ENCODE measurements at regions not wholly inside any gene's neighbourhood (a gene's known extent, or its start where the extent isn't known, plus 50 kb on each side); places are given as distances from the start of the nearest gene placed in this dataset.
A peak's percentile ranks its signal among the peaks of the same experiment; 100 is the strongest.
"Not testable (repeated sequence)": the region's sequence is repeated elsewhere in the genome, so short reads cannot be mapped to it uniquely, and the experiment has no call there.

- DNase-seq: no peak
- no peak for ATAC-seq
These were observed 79.6 kb upstream of the LAPTM4A start for GRCh38 chr2:20130821-20131645.

- no peak for DNase-seq
- ATAC-seq: no peak
These were observed 78.7 kb upstream of the LAPTM4A start for GRCh38 chr2:20130160-20130560.

- DNase-seq: no peak
- ATAC-seq: no peak
These were observed 78.1 kb upstream of the LAPTM4A start for GRCh38 chr2:20129331-20130159.

GRCh38 chr2:20128506-20129330 lies 77.3 kb upstream of the LAPTM4A start:
- DNase-seq (no peak), ATAC-seq (no peak)

- no peak for DNase-seq
- ATAC-seq: no peak
These were observed 75.0 kb upstream of the LAPTM4A start for GRCh38 chr2:20126469-20126868.

- DNase-seq (no peak), ATAC-seq (no peak)
These were observed 74.6 kb upstream of the LAPTM4A start for GRCh38 chr2:20126040-20126439.

GRCh38 chr2:20125616-20126015 lies 74.2 kb upstream of the LAPTM4A start:
- ATAC-seq: no peak

GRCh38 chr2:20125164-20125563 lies 73.7 kb upstream of the LAPTM4A start:
- DNase-seq (no peak), ATAC-seq (no peak)

More at GRCh38 chr2:20125616-20126015, 74.2 kb upstream of the LAPTM4A start:
- no peak for DNase-seq

GRCh38 chr2:20123871-20124594 lies 72.6 kb upstream of the LAPTM4A start:
- no peak for ATAC-seq
- DNase-seq: no peak

- DNase-seq (no peak), ATAC-seq (peak; percentile 10)
These were observed 71.4 kb upstream of the LAPTM4A start for GRCh38 chr2:20122864-20123263.

- no peak for ATAC-seq
- DNase-seq: no peak
These were observed 69.4 kb upstream of the LAPTM4A start for GRCh38 chr2:20120569-20121416.

GRCh38 chr2:20118051-20118450 lies 66.6 kb upstream of the LAPTM4A start:
- ATAC-seq (no peak), DNase-seq (no peak)

- ATAC-seq (no peak), DNase-seq (no peak)
These were observed 64.5 kb upstream of the LAPTM4A start for GRCh38 chr2:20115902-20116301.

- no peak for DNase-seq
- no peak for ATAC-seq
These were observed 63.9 kb upstream of the LAPTM4A start for GRCh38 chr2:20115374-20115773.

- no peak for ATAC-seq
- DNase-seq: no peak
These were observed 62.8 kb upstream of the LAPTM4A start for GRCh38 chr2:20113986-20114938.

GRCh38 chr2:20113004-20113796 lies 61.8 kb upstream of the LAPTM4A start:
- ATAC-seq (no peak), DNase-seq (no peak)

GRCh38 chr2:20112361-20112760 lies 60.9 kb upstream of the LAPTM4A start:
- DNase-seq, ATAC-seq: not testable (repeated sequence)

- DNase-seq (no peak), ATAC-seq (no peak)
These were observed 60.1 kb upstream of the LAPTM4A start for GRCh38 chr2:20111311-20112131.
